ENCODE measurements at regions not wholly inside any gene's neighbourhood (a gene's known extent, or its start where the extent isn't known, plus 50 kb on each side); places are given as distances from the start of the nearest gene placed in this dataset.

- no peak for TF ChIP-seq GATA3 (IDR thresholded peaks at IDR 0.05; ENCODE audit: borderline replicate concordance)
- TF ChIP-seq POLR2AphosphoS2 (conservative IDR thresholded peaks at IDR 0.05; ENCODE audit: low read length) = no peak
- no peak for TF ChIP-seq POLR2A (IDR thresholded peaks at IDR 0.05; ENCODE audit: low read length)
- TF ChIP-seq EP300 (IDR thresholded peaks at IDR 0.05) = no peak
- TF ChIP-seq RAD21 (conservative IDR thresholded peaks at IDR 0.05 in 1 of 2, IDR thresholded peaks at IDR 0.05 in 1 of 2) = no peak
- TF ChIP-seq CTCF (IDR thresholded peaks at IDR 0.05) = no peak
- TF ChIP-seq REST (IDR thresholded peaks at IDR 0.05) = no peak
- no peak for TF ChIP-seq TFCP2L1 (CRISPR knock-in tag; IDR thresholded peaks at IDR 0.05)
- TF ChIP-seq RNF2 (IDR thresholded peaks at IDR 0.05; ENCODE audit: borderline replicate concordance, low read depth) = no peak
- TF ChIP-seq JUNB (IDR thresholded peaks at IDR 0.05) = no peak
- TF ChIP-seq MAX (IDR thresholded peaks at IDR 0.05) = no peak
- no peak for TF ChIP-seq PBX3 (IDR thresholded peaks at IDR 0.05)
- TF ChIP-seq EHMT2 (IDR thresholded peaks at IDR 0.05; ENCODE audit: low read depth) = no peak
These were observed 1019.8 kb upstream of the ATXN7L3B start for GRCh38 chr12:73517859-73518258.

Data from A549 (cell line).